ENCODE measurements at regions not wholly inside any gene's neighbourhood (a gene's known extent, or its start where the extent isn't known, plus 50 kb on each side); places are given as distances from the start of the nearest gene placed in this dataset.

DNA sequence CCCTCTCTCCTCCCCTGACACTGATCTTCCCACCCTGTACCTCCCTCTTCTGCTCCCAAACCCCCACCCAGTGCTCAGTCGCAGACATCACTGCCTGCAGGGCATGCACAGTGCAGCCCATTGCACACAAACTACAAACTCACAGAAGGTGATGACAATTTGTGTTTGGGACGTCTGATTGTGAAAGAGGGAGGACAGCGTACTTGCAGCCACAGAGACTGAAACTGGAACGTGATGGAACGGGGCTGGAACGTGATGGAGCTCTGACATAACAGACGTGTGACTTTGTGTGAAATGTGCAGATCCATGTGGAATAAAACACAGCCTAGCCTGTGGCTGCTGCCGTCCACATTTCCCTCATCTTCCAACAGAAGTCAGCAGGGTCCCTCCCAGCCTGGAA lies 57.3 kb upstream of the CEACAM8 start:
- TF ChIP-seq, protein P1, sequence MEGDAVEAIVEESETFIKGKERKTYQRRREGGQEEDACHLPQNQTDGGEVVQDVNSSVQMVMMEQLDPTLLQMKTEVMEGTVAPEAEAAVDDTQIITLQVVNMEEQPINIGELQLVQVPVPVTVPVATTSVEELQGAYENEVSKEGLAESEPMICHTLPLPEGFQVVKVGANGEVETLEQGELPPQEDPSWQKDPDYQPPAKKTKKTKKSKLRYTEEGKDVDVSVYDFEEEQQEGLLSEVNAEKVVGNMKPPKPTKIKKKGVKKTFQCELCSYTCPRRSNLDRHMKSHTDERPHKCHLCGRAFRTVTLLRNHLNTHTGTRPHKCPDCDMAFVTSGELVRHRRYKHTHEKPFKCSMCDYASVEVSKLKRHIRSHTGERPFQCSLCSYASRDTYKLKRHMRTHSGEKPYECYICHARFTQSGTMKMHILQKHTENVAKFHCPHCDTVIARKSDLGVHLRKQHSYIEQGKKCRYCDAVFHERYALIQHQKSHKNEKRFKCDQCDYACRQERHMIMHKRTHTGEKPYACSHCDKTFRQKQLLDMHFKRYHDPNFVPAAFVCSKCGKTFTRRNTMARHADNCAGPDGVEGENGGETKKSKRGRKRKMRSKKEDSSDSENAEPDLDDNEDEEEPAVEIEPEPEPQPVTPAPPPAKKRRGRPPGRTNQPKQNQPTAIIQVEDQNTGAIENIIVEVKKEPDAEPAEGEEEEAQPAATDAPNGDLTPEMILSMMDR (IDR thresholded peaks at IDR 0.05) = no peak
- TF ChIP-seq POLR2A (IDR thresholded peaks at IDR 0.05) = no peak
